Testis (tissue), 2 donors: ENCODE measurements at regions not wholly inside any gene's neighbourhood (a gene's known extent, or its start where the extent isn't known, plus 50 kb on each side); places are given as distances from the start of the nearest gene placed in this dataset.

Source experiments
- POLR2A ChIP-seq: fragments of 450-650 bp; IDR thresholded peaks from one replicate; pipeline ENCODE4 v1.6.1; 2017; ENCODE audit warnings: antibody characterized with exemption, mild to moderate bottlenecking, moderate library complexity
- TF ChIP-seq, protein P1 (sequence below), 3 experiments: fragments of 450-650 bp in 2 of 3; fragments of 200-600 bp in 1 of 3; sonication (generic) in 1 of 3; IDR thresholded peaks; one replicate each; pipeline ENCODE4 v1.5.1; 2016 to 2019; ENCODE audit warnings: antibody characterized with exemption in 3 of 3, mild to moderate bottlenecking in 2 of 3, moderate library complexity in 1 of 3

DNA sequence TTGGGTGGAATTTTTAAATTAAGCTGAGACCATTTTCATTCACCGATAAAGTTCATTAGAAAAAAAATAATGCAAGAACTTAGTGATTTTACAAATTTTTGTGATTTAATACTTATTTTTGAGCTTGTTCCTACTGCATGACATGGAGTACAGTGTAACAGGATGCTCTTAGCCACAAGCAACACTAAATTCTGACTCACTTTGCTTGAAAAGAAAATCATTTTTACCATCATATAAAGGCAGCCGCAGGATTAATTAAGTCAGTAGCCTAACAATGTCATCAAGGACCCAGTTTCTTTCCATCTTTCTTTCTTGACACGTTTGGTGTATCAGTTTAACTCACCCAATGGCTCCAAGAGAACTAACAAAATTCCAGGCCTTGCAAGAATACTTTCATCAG lies 540.3 kb upstream of the LUZP2 start:
- TF ChIP-seq, protein P1, sequence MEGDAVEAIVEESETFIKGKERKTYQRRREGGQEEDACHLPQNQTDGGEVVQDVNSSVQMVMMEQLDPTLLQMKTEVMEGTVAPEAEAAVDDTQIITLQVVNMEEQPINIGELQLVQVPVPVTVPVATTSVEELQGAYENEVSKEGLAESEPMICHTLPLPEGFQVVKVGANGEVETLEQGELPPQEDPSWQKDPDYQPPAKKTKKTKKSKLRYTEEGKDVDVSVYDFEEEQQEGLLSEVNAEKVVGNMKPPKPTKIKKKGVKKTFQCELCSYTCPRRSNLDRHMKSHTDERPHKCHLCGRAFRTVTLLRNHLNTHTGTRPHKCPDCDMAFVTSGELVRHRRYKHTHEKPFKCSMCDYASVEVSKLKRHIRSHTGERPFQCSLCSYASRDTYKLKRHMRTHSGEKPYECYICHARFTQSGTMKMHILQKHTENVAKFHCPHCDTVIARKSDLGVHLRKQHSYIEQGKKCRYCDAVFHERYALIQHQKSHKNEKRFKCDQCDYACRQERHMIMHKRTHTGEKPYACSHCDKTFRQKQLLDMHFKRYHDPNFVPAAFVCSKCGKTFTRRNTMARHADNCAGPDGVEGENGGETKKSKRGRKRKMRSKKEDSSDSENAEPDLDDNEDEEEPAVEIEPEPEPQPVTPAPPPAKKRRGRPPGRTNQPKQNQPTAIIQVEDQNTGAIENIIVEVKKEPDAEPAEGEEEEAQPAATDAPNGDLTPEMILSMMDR (IDR thresholded peaks at IDR 0.05): no peak
- no peak for TF ChIP-seq POLR2A
